ENCODE measurements at regions not wholly inside any gene's neighbourhood (a gene's known extent, or its start where the extent isn't known, plus 50 kb on each side); places are given as distances from the start of the nearest gene placed in this dataset.

- TF ChIP-seq CTCF (IDR thresholded peaks at IDR 0.05) = no peak
- no peak for TF ChIP-seq POLR2A (IDR thresholded peaks at IDR 0.05)
Measured at GRCh38 chr18:33849731-33850130, 271.7 kb downstream of the ASXL3 start.

All from ovary (tissue), 3 donors.